Neural cell (in vitro differentiated cells): ENCODE measurements at regions not wholly inside any gene's neighbourhood (a gene's known extent, or its start where the extent isn't known, plus 50 kb on each side); places are given as distances from the start of the nearest gene placed in this dataset.

Experiments used
- H2AFZ ChIP-seq: fragments of 200-600, 300-800 bp; sonication (generic), shearing (Covaris generic); 2 replicates; pipeline ENCODE4 v1.6.0; 2014; ENCODE audit warnings: low read depth, mild to moderate bottlenecking, antibody characterized with exemption, low read length, moderate library complexity
- H3F3A ChIP-seq: fragments of 200-600 bp; shearing (Covaris generic); 2 replicates; pipeline ENCODE4 v1.6.1; 2016; ENCODE audit warnings: mild to moderate bottlenecking, moderate library complexity, mixed read lengths, antibody characterized with exemption, low read length; ENCODE audit not compliant: insufficient read depth, poor library complexity, severe bottlenecking
- H3K27ac ChIP-seq: fragments of 200-600, 300-800 bp; sonication (generic), shearing (Covaris generic); 2 replicates; pipeline ENCODE4 v1.5.1; 2014; ENCODE audit warnings: mild to moderate bottlenecking, low read length, moderate library complexity
- H3K27me3 ChIP-seq: fragments of 300-800, 200-600 bp; sonication (generic), shearing (Covaris generic); 2 replicates; pipeline ENCODE4 v1.6.0; 2014; ENCODE audit warnings: mild to moderate bottlenecking, low read depth, low read length, moderate library complexity; ENCODE audit not compliant: insufficient read depth
- H3K36me3 ChIP-seq: fragments of 300-800, 200-600 bp; sonication (generic), shearing (Covaris generic); 2 replicates; pipeline ENCODE4 v1.5.1; 2014; ENCODE audit warnings: mild to moderate bottlenecking, antibody characterized with exemption, low read length, moderate library complexity; ENCODE audit not compliant: insufficient read depth
- H3K4me2 ChIP-seq: fragments of 300-800, 200-600 bp; sonication (generic), shearing (Covaris generic); 2 replicates; pipeline ENCODE4 v1.6.0; 2014; ENCODE audit warnings: mild to moderate bottlenecking, low read length
- H3K4me3 ChIP-seq: fragments of 300-800, 200-600 bp; sonication (generic), shearing (Covaris generic); 2 replicates; pipeline ENCODE4 v1.5.1; 2014; ENCODE audit warnings: mild to moderate bottlenecking, low read length, moderate library complexity
- H3K79me2 ChIP-seq: fragments of 200-600 bp; shearing (Covaris generic); replicated peaks from 2 replicates; pipeline ENCODE4 v1.6.0; 2014; ENCODE audit warnings: mild to moderate bottlenecking, low read length, moderate library complexity; ENCODE audit not compliant: insufficient read depth
- H3K9ac ChIP-seq: fragments of 300-800, 200-600 bp; sonication (generic), shearing (Covaris generic); 2 replicates; pipeline ENCODE4 v1.6.1; 2016; ENCODE audit warnings: mild to moderate bottlenecking, low read length, mixed read lengths
- H3K9me2 ChIP-seq: fragments of 200-600 bp; shearing (Covaris generic); 2 replicates; pipeline ENCODE4 v1.6.1; 2016; ENCODE audit warnings: mild to moderate bottlenecking, low read length, mixed read lengths; ENCODE audit not compliant: insufficient read depth
- H3K9me3 ChIP-seq: fragments of 200-600, 300-800 bp; sonication (generic), shearing (Covaris generic); 2 replicates; pipeline ENCODE4 v1.6.1; 2016; ENCODE audit warnings: mild to moderate bottlenecking, mixed run types, low read length, moderate library complexity, mixed read lengths
- H4K20me1 ChIP-seq: fragments of 200-600 bp; shearing (Covaris generic); 2 replicates; pipeline ENCODE4 v1.6.1; 2016; ENCODE audit warnings: mild to moderate bottlenecking, mixed run types; ENCODE audit not compliant: insufficient read depth
- EP300 ChIP-seq: fragments of 450-650 bp; conservative IDR thresholded peaks from 2 replicates; pipeline ENCODE4 v1.6.1; 2014; ENCODE audit warnings: antibody characterized with exemption, mild to moderate bottlenecking, moderate library complexity; ENCODE audit not compliant: poor library complexity, severe bottlenecking
- EZH2 ChIP-seq: fragments of 200-600, 300-800 bp; shearing (Covaris generic), sonication (generic); IDR thresholded peaks from 2 replicates; pipeline ENCODE4 v1.6.1; 2014; ENCODE audit warnings: antibody characterized with exemption, low read length, borderline replicate concordance, mild to moderate bottlenecking; ENCODE audit not compliant: insufficient read depth, poor library complexity, severe bottlenecking
- MXI1 ChIP-seq: fragments of 450-650 bp; conservative IDR thresholded peaks from 2 replicates; pipeline ENCODE4 v1.6.1; 2014; ENCODE audit warnings: antibody characterized with exemption, mild to moderate bottlenecking; ENCODE audit not compliant: poor library complexity, severe bottlenecking
- POLR2AphosphoS5 ChIP-seq: IDR thresholded peaks from 2 replicates; pipeline ENCODE4 v1.6.1; 2012
- RAD21 ChIP-seq: fragments of 450-650 bp; conservative IDR thresholded peaks from 2 replicates; pipeline ENCODE4 v1.6.1; 2014; ENCODE audit warnings: antibody characterized with exemption, mild to moderate bottlenecking, moderate library complexity
- SMC3 ChIP-seq: fragments of 450-650 bp; conservative IDR thresholded peaks from 2 replicates; pipeline ENCODE4 v1.6.1; 2014; ENCODE audit warnings: antibody characterized with exemption, mild to moderate bottlenecking, moderate library complexity; ENCODE audit not compliant: poor library complexity
- TAF1 ChIP-seq: IDR thresholded peaks from 2 replicates; pipeline ENCODE4 v1.6.1; 2012; ENCODE audit warnings: low read depth
- TF ChIP-seq, protein P1 (sequence below): IDR thresholded peaks from 2 replicates; pipeline ENCODE4 v1.6.1; 2012; ENCODE audit warnings: borderline replicate concordance
- TF ChIP-seq, protein P2 (sequence below): fragments of 450-650 bp; IDR thresholded peaks from 2 replicates; pipeline ENCODE4 v1.5.1; 2014; ENCODE audit warnings: antibody characterized with exemption, mild to moderate bottlenecking, moderate library complexity; ENCODE audit not compliant: poor library complexity, severe bottlenecking

DNA sequence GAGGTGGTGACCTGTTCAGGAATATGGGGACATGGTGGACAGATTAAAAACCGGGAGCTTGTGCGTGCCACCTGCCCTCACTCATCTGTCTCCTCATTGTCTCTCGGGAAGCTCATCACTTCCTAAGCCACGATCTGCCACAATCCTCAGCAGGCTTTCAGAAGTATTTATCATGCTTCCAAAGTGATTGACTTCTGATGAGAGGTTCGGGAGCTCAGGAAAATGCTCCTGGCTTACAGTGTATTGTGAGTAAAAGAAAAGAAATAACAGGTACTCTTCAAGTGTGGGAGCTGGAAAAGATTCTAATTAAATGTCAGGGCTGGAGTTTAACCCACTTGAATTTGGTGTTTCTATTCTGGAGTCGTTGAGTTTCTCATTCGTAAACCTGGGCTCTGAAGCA, 91.9 kb upstream of the DRD2 start:
- no peaks in the 10 kb centered on the region for H4K20me1 ChIP-seq
- H3K27ac ChIP-seq, result no peak overlapping the region
- peak overlapping the region; percentile 1 for H3K4me3 ChIP-seq
- no peak overlapping the region for H3K9ac ChIP-seq
- no peaks in the 10 kb centered on the region for H3K36me3 ChIP-seq
- no peaks in the 10 kb centered on the region for H3K9me2 ChIP-seq
- no peaks in the 10 kb centered on the region for H3K79me2 ChIP-seq
- no peaks in the 10 kb centered on the region for H3K27me3 ChIP-seq
- TF ChIP-seq, protein P1, sequence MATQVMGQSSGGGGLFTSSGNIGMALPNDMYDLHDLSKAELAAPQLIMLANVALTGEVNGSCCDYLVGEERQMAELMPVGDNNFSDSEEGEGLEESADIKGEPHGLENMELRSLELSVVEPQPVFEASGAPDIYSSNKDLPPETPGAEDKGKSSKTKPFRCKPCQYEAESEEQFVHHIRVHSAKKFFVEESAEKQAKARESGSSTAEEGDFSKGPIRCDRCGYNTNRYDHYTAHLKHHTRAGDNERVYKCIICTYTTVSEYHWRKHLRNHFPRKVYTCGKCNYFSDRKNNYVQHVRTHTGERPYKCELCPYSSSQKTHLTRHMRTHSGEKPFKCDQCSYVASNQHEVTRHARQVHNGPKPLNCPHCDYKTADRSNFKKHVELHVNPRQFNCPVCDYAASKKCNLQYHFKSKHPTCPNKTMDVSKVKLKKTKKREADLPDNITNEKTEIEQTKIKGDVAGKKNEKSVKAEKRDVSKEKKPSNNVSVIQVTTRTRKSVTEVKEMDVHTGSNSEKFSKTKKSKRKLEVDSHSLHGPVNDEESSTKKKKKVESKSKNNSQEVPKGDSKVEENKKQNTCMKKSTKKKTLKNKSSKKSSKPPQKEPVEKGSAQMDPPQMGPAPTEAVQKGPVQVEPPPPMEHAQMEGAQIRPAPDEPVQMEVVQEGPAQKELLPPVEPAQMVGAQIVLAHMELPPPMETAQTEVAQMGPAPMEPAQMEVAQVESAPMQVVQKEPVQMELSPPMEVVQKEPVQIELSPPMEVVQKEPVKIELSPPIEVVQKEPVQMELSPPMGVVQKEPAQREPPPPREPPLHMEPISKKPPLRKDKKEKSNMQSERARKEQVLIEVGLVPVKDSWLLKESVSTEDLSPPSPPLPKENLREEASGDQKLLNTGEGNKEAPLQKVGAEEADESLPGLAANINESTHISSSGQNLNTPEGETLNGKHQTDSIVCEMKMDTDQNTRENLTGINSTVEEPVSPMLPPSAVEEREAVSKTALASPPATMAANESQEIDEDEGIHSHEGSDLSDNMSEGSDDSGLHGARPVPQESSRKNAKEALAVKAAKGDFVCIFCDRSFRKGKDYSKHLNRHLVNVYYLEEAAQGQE, result peak; percentile 81
- TF ChIP-seq SMC3 (no peak), EP300 (peak; percentile 31), POLR2AphosphoS5 (peak; percentile 41)
- no peaks in the 10 kb centered on the region for H3F3A ChIP-seq
- no peak overlapping the region for H3K4me2 ChIP-seq
- H2AFZ ChIP-seq, result no peak overlapping the region
- no peaks in the 10 kb centered on the region for H3K9me3 ChIP-seq

DNA sequence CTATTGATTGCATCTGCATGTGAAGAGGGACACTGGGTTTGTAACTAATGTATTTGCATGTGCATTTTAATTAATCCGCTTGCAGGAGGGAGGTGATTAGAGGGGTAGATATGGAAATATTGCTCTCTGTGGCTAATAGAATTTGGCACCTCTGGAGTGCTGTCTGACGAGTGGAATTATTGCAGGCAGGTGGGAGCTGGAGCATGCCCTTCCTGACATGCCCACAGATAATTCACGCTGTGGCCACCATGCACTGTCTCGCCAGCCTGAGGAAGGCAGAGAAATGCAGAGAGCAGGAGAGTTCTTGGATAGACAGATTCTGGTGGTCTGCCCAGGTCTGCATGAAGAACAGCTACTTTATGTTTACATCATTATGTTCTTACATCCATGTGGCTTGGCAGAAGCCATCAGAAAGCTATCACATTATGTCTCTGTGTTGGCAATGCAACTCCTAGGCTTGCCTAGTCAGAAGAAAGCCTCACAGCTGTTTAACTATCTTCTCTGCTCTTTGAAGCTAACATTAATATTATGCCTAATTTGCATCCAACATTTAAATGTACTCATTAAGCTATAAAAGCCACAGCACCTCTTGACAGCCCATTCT, 89.4 kb upstream of the DRD2 start:
- H3K4me3 ChIP-seq, result no peak overlapping the region
- H3K4me2 ChIP-seq, result no peak overlapping the region
- H3K9ac ChIP-seq, result no peak overlapping the region
- no peaks in the 10 kb centered on the region for H3K36me3 ChIP-seq
- H4K20me1 ChIP-seq, result no peaks in the 10 kb centered on the region
- no peak overlapping the region for H3K27ac ChIP-seq
- no peaks in the 10 kb centered on the region for H3K27me3 ChIP-seq
- H3K9me3 ChIP-seq, result no peaks in the 10 kb centered on the region
- TF ChIP-seq, protein P2, sequence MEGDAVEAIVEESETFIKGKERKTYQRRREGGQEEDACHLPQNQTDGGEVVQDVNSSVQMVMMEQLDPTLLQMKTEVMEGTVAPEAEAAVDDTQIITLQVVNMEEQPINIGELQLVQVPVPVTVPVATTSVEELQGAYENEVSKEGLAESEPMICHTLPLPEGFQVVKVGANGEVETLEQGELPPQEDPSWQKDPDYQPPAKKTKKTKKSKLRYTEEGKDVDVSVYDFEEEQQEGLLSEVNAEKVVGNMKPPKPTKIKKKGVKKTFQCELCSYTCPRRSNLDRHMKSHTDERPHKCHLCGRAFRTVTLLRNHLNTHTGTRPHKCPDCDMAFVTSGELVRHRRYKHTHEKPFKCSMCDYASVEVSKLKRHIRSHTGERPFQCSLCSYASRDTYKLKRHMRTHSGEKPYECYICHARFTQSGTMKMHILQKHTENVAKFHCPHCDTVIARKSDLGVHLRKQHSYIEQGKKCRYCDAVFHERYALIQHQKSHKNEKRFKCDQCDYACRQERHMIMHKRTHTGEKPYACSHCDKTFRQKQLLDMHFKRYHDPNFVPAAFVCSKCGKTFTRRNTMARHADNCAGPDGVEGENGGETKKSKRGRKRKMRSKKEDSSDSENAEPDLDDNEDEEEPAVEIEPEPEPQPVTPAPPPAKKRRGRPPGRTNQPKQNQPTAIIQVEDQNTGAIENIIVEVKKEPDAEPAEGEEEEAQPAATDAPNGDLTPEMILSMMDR, result no peak
- TF ChIP-seq RAD21 (no peak), EZH2 (no peak), POLR2AphosphoS5 (no peak), MXI1 (no peak), EP300 (no peak), SMC3 (no peak), TAF1 (no peak)
- no peak overlapping the region for H2AFZ ChIP-seq
- no peaks in the 10 kb centered on the region for H3F3A ChIP-seq
- no peaks in the 10 kb centered on the region for H3K79me2 ChIP-seq
- no peaks in the 10 kb centered on the region for H3K9me2 ChIP-seq
